Hematopoietic multipotent progenitor cell treated with erythropoietin and hydrocortisone succinate and interleukin-3 and kit ligand, for 15 days (in vitro differentiated cells): ENCODE measurements at regions not wholly inside any gene's neighbourhood (a gene's known extent, or its start where the extent isn't known, plus 50 kb on each side); places are given as distances from the start of the nearest gene placed in this dataset.

ENCODE experiments used
- DNase-seq: peaks from one replicate; pipeline ENCODE4 v3.0.0-alpha.2; 2015; ENCODE audit warnings: low spot score

- no peak for DNase-seq
Measured at GRCh38 chr6:91521999-91522398, 935.1 kb upstream of the MAP3K7 start.

DNA sequence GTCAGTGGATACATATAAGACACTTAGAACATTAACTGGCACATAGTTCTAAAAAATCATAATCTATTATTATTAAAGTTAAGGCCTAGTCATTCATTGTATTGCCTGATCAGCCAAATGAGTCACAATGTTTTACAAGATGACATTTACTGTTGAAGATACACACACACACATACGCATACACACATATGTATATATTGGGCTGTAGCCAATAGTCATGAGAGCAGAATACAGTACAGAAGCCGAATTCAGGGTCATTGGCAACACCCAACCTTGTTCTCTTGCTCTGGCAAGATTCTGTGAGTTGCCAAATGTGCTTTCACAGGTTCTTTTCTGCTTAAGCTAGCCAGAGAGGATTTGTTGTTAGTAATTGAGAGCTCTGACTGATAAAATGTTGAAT lies 922.8 kb upstream of the MAP3K7 start:
- no peak for DNase-seq

DNA sequence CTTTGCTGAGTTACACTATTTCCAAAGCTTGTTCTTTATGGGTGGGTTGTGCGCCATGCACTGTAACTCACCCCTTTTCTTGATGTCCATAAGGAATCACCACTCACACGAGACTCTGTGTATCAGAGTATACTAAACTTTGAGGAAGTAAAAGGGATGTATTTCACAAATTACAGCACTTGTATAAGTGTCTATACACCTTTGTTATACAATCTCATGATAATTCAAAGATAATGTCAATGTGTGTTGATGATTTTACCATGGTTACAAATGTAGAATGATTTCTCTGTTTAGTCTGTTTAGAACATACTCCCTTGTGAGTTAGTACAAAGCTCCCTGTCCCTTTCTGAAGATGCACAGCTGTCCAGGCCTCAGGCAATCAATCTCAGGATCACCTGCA lies 922.2 kb upstream of the MAP3K7 start:
- no peak for DNase-seq

- DNase-seq = no peak
Measured at GRCh38 chr6:91506509-91506908, 919.6 kb upstream of the MAP3K7 start.

DNA sequence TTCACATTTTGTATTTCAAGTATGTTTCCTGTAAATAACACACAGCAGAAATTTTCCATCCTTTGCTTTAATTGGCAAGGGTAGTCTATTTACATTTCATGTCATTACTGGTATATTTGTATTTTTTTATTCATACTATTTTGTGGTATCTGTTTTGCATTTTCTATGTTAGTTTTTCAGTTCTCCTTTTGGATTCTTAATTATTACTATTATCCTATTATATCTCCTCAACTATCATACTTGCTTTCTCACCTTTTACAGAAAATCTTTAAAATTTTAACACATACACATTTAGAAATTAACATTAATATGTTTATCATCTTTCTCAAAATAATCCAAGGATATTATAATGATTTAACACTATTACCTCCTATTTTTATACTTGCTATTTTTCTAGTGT lies 918.3 kb upstream of the MAP3K7 start:
- DNase-seq = no peak

DNA sequence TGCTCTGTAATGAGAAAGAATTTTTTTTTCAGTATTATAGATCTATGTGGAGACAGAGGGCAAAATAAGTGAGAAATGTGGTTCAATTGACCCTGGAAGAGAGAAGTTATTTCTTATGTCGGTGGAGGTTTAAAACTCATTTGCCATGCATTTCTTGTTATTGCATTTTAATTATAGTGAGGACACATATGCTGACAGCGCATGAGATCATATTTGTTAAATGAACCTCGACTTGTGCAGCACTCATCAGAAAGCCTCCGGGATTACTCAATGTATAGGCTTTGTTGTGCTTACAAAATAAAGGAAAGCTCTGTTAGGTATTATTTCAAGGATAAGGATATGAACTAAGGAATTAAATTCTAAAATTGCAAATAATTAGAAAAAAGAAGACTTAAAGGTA lies 915.1 kb upstream of the MAP3K7 start:
- no peak for DNase-seq

GRCh38 chr6:91500689-91501303 lies 913.9 kb upstream of the MAP3K7 start:
- no peak for DNase-seq

GRCh38 chr6:91498576-91498975 lies 911.7 kb upstream of the MAP3K7 start:
- no peak for DNase-seq

DNA sequence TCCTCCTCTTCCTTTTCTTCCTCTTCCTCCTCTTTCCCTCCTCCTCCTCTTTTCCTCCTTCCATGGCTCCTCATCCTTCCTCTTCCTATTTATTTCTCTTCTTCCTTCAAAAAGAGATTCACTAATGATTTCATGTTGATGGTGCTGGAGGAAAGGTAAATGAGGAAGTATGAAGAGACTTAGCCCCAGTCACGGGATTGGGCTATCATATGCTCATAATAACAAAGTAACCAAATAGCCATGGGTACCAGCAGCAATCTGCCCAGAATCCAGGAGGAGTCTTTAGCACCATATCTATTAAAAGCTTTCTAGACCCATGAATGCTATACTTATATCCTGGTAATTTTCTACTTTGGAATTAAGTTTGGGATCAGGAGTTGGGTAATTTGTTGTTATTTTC lies 910.9 kb upstream of the MAP3K7 start:
- DNase-seq = no peak

DNA sequence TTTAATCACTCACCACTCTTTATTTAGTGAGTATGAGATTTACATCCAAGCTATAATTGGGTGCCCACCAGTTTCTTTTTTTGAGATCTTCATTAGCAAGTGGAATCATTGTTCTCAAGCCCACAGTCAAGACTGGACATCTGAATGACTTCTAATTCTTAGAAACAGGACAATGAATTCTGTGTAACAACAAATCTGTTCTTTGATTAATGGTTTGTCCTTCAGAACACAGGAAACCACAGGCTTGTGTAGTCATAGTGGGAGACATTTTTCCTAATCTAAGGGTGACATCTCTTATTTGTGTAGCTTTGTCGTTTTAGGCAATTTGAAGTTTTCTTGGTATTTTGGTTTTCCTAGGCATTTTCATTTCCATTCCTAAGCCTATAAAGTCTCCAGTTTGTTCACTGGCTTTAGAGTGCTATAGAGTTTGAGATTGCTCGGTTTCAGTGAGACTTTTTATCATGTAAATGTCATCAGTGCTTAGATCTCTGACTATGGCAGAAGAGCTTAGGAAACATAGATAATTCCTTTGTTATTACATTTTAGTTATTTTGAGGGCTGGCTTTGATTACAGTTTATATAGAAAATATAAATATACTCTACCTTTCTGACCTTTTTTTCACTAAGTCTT lies 903.9 kb upstream of the MAP3K7 start:
- DNase-seq = no peak

DNA sequence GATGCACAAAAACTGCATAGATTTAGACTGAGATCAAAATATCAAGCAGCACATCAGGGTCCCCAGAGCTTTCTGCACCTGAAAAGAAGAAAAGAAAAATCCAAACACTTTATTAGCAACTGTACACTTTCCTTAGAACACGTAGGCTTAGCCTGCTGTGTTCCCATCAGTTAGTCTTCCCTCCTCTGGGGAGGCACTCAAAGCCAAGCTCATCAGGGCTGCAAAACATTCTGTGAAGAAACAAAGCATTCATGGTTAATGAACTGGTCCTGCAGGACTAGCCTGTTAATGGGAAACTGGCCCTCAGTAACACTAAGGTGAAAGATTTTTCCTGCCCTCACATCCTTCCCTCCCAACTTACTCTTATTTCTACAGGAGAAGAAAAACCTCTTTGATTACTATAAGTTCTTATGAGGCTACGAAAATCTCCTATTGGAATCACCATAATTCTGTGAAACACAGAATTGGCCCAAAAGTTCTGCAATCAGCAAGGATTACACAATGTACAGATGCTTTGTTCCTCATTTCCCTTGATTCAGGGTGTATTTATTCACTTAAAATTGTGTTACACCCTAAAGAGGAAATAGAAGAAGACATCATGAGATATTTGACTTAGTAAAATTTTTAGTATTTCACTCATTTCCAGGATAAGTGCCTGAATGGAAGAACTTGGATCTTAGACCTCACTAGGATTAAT lies 901.0 kb upstream of the MAP3K7 start:
- DNase-seq = no peak

GRCh38 chr6:91486200-91486599 lies 899.3 kb upstream of the MAP3K7 start:
- no peak for DNase-seq

DNA sequence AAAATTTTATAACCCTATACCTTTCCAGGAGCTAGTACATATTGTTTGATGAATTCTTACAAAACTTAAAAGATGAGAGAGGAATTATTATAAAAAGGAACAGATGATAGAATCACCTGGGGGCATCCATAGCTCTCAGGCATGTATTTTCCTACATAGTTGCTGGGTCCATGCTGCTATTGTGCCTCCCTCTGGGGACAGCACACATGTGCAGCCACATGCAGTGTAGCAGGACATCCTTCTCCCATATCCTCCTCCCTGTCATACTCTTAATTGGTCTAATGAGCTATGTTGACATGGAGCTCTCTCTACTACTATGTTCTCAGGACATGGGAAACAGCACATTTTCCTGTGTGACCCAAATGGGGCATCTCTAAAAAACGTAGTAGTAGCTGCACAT lies 898.2 kb upstream of the MAP3K7 start:
- no peak for DNase-seq

- DNase-seq = no peak
Measured at GRCh38 chr6:91483415-91484105, 896.7 kb upstream of the MAP3K7 start.

DNA sequence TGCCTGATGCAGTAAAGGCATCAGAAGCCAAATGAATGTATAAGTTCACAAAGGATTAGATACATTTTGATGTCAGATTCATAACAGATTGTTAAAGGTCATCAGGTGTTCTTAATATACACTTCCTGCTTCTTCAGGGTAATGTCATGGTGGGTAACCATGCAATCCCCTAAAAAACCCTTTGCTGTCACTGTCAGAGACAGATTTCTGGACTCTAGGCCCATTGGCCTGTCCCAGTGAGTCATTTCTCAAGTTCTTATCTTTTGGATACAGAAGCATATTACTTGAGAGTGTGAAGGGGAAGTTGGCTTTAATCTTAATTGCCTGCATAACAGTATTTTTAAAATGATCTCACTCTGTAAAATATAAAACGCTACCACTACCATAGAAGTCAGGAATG lies 895.6 kb upstream of the MAP3K7 start:
- peak; percentile 2 for DNase-seq

- DNase-seq = no peak
Measured at GRCh38 chr6:91480402-91480801, 893.5 kb upstream of the MAP3K7 start.

DNA sequence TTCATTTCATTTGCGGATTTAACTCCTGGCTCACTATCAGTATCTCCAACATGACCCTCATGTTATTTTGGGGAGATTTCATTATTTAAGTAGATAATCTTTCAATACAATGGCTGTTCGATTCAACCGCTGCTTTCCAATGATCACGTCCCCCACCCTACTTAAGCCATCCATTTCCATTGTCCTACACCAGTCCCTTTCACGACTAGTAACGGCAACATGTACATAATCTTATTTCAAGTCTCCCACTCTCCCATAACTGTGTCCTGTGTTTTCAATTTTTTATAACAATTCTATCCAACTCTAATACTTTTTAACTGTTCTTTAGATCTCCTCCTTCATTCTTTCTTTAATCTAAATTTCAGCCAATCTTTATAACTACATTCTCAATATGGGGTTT lies 890.8 kb upstream of the MAP3K7 start:
- no peak for DNase-seq

DNA sequence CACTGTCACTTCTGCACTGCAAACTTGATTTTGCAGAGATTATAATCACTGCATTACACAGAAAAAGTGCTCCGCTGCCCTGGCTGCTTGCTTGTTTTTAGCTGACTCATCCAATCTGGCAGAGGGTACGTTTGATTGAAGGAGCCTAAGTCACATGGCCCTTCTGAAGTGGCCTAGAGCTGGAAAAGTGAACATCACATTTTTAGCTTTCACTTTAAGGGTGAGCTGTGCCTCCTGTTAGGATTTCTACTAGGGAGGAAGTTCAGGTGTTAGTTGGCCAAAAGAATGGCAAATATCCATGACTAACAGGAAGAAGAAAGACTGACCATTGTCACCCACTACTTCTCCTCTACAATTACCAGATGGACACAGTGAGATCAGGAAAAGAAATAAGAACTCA lies 889.1 kb upstream of the MAP3K7 start:
- DNase-seq = no peak

DNA sequence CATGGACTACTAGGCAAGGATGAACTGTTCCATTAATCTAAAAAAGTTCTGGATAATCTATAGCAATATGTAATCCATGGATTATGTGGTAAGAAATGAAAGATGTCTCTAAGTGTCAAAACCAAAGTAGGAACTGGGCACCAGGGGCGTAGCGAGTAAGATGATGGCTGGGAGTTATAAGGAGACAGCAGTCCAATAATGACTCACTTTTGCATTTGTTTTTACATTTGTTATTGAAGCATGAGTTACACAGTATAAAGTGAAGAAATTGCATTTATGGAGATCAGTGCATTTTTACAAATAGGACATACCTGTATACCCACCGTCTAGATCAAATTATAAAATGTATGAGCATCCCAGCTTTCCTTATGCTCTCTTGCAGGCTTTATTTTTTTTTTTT lies 878.5 kb upstream of the MAP3K7 start:
- DNase-seq = no peak

GRCh38 chr6:91464718-91465117 lies 877.8 kb upstream of the MAP3K7 start:
- DNase-seq = no peak

- DNase-seq = no peak
Measured at GRCh38 chr6:91464201-91464600, 877.3 kb upstream of the MAP3K7 start.

GRCh38 chr6:91462241-91462640 lies 875.4 kb upstream of the MAP3K7 start:
- no peak for DNase-seq

GRCh38 chr6:91453224-91453878 lies 866.5 kb upstream of the MAP3K7 start:
- DNase-seq = no peak
